GM12875 (cell line): ENCODE measurements at regions not wholly inside any gene's neighbourhood (a gene's known extent, or its start where the extent isn't known, plus 50 kb on each side); places are given as distances from the start of the nearest gene placed in this dataset.

Experiments
- H3K4me3 ChIP-seq: one replicate; pipeline ENCODE4 v1.5.1; 2011; ENCODE audit warnings: low read depth, low read length, control low read depth
- TF ChIP-seq, protein P1 (sequence below): IDR thresholded peaks from 2 replicates; pipeline ENCODE4 v1.5.1; 2011; ENCODE audit warnings: low read depth, mild to moderate bottlenecking, control low read depth, inconsistent platforms, low read length, moderate library complexity, borderline replicate concordance; ENCODE audit not compliant: insufficient read depth

DNA sequence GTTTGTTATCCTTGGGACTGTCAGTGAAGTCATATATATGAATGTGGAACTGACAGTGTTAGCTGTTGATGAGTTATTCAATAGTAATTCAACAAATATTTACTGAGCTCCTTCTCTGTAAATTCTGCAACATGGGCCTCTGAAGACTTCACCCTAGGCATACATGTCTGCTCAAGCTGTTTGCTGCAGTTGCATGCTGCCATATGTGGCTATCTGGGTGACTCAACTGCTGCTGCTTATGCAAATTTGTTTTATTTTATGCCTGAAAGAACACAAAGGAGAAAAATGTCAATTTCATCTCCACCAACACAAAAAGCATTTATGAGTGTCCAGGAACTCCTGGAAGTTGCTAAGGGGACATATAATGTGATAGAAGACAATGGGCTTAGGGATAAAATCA, 417.6 kb downstream of the AASDHPPT start:
- no peak overlapping the region for H3K4me3 ChIP-seq
- TF ChIP-seq, protein P1, sequence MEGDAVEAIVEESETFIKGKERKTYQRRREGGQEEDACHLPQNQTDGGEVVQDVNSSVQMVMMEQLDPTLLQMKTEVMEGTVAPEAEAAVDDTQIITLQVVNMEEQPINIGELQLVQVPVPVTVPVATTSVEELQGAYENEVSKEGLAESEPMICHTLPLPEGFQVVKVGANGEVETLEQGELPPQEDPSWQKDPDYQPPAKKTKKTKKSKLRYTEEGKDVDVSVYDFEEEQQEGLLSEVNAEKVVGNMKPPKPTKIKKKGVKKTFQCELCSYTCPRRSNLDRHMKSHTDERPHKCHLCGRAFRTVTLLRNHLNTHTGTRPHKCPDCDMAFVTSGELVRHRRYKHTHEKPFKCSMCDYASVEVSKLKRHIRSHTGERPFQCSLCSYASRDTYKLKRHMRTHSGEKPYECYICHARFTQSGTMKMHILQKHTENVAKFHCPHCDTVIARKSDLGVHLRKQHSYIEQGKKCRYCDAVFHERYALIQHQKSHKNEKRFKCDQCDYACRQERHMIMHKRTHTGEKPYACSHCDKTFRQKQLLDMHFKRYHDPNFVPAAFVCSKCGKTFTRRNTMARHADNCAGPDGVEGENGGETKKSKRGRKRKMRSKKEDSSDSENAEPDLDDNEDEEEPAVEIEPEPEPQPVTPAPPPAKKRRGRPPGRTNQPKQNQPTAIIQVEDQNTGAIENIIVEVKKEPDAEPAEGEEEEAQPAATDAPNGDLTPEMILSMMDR, result no peak

DNA sequence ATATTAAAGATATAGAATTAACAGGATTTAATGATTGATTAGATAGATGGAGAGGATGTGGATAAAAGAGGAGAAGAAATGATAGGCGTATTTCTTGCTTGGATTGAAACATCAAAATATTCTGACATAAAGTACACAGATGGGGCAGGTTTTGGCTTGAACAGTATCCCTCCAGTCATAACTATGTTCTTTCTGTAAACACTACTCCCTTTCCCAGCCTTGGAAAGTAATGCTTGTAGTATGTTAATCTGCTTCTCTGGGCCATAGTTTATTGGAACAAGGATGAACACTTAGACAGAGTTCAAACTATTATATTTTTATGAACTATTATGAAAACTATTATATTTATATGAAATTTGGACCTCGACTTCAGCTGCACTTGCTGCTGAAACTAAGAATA, 419.2 kb downstream of the AASDHPPT start:
- TF ChIP-seq, protein P1, result no peak
- H3K4me3 ChIP-seq, result no peak overlapping the region

DNA sequence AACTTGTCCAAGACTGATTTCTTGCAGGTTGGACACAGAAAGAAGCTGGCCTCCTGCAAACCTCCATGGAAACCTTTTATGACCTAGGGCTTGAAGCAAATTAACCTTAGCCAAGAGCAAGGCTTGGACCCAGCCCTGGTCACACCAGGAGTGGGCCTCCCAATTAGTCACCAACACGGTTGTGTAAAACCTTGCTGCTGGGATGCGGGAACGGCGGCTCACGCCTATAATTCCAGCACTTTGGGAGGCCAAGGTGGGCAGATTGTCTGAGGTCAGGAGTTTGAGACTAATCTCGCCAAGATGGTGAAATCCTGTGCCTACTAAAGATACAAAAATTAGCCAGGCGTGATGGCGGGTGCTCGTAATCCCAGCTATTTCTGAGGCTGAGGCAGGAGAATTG, 419.9 kb downstream of the AASDHPPT start:
- H3K4me3 ChIP-seq, result no peak overlapping the region
- TF ChIP-seq, protein P1, result no peak

DNA sequence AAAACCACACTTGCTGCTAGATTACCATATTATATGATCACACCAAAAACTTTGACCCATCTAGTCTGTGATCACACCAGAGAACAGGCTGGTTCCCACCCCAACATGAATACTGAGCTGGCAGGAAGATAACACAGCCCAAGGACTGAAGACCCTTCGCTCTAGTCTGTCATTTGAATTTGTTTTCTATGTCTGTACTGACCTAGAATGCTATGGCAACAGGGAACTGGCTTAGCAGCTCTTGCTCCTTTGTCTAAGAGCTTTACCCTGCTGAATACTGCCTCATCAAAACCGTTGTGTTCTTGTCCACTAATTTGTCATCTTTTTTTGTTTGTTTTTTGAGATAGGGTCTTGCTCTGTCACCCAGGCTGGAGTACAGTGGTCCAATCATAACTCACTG, 420.4 kb downstream of the AASDHPPT start:
- no peak overlapping the region for H3K4me3 ChIP-seq
- TF ChIP-seq, protein P1, result no peak

GRCh38 chr11:106503901-106504300, 426.4 kb downstream of the AASDHPPT start:
- H3K4me3 ChIP-seq, result no peak overlapping the region

GRCh38 chr11:106507645-106508306, 430.3 kb downstream of the AASDHPPT start:
- no peak overlapping the region for H3K4me3 ChIP-seq
- TF ChIP-seq, protein P1, result no peak

More at GRCh38 chr11:106503901-106504300, 426.4 kb downstream of the AASDHPPT start:
- TF ChIP-seq, protein P1, result no peak

- TF ChIP-seq, protein P1, result no peak
These were observed 437.2 kb downstream of the AASDHPPT start for GRCh38 chr11:106514706-106515105.

More at GRCh38 chr11:106514706-106515105, 437.2 kb downstream of the AASDHPPT start:
- H3K4me3 ChIP-seq, result no peak overlapping the region
